MM.1S (cell line): ENCODE measurements at regions not wholly inside any gene's neighbourhood (a gene's known extent, or its start where the extent isn't known, plus 50 kb on each side); places are given as distances from the start of the nearest gene placed in this dataset.

Source experiments
- DNase-seq: peaks from one replicate; pipeline ENCODE4 v3.0.0-alpha.2; 2015
- H2AFZ ChIP-seq: fragments of 300-600 bp; sonication (generic); 2 replicates; pipeline ENCODE4 v1.6.0; 2016; ENCODE audit warnings: antibody characterized with exemption, low read length
- H3F3A ChIP-seq: fragments of 300-600 bp; sonication (generic); 2 replicates; pipeline ENCODE4 v1.6.1; 2016; ENCODE audit warnings: mild to moderate bottlenecking, antibody characterized with exemption, low read length, moderate library complexity, mixed read lengths; ENCODE audit not compliant: insufficient read depth
- H3K27ac ChIP-seq: fragments of 300-600 bp; sonication (generic); 2 replicates; pipeline ENCODE4 v1.5.1; 2016; ENCODE audit warnings: mild to moderate bottlenecking, low read length
- H3K27me3 ChIP-seq: fragments of 300-600 bp; sonication (generic); replicated peaks from 2 replicates; pipeline ENCODE4 v1.6.0; 2016; ENCODE audit warnings: low read length; ENCODE audit not compliant: insufficient read depth
- H3K36me3 ChIP-seq: fragments of 300-600 bp; sonication (generic); replicated peaks from 2 replicates; pipeline ENCODE4 v1.6.1; 2016; ENCODE audit warnings: mild to moderate bottlenecking, low read length, mixed read lengths; ENCODE audit not compliant: insufficient read depth
- H3K4me1 ChIP-seq: fragments of 300-600 bp; sonication (generic); 2 replicates; pipeline ENCODE4 v1.6.1; 2016; ENCODE audit warnings: low read length, mixed read lengths
- H3K4me2 ChIP-seq: fragments of 300-600 bp; sonication (generic); 2 replicates; pipeline ENCODE4 v1.6.0; 2016; ENCODE audit warnings: low read depth, low read length
- H3K4me3 ChIP-seq: fragments of 300-600 bp; sonication (generic); 2 replicates; pipeline ENCODE4 v1.5.1; 2016; ENCODE audit warnings: low read length, mixed read lengths
- H3K79me2 ChIP-seq: fragments of 300-600 bp; sonication (generic); 2 replicates; pipeline ENCODE4 v1.6.1; 2016; ENCODE audit warnings: mixed run types, low read length, mixed read lengths
- H3K9ac ChIP-seq: fragments of 300-600 bp; sonication (generic); 2 replicates; pipeline ENCODE4 v1.6.1; 2016; ENCODE audit warnings: low read length, mixed read lengths
- H3K9me2 ChIP-seq: fragments of 300-600 bp; sonication (generic); replicated peaks from 2 replicates; pipeline ENCODE4 v1.6.1; 2016; ENCODE audit warnings: mild to moderate bottlenecking, low read length, mixed read lengths; ENCODE audit not compliant: insufficient read depth
- H3K9me3 ChIP-seq: fragments of 300-600 bp; sonication (generic); replicated peaks from 2 replicates; pipeline ENCODE4 v1.6.1; 2016; ENCODE audit warnings: mild to moderate bottlenecking, low read length, mixed read lengths; ENCODE audit not compliant: insufficient read depth
- H4K20me1 ChIP-seq: fragments of 300-600 bp; sonication (generic); 2 replicates; pipeline ENCODE4 v1.6.1; 2016; ENCODE audit warnings: mild to moderate bottlenecking, low read length, moderate library complexity, mixed read lengths; ENCODE audit not compliant: insufficient read depth
- EZH2 ChIP-seq: fragments of 300-600 bp; sonication (generic); optimal IDR thresholded peaks from 2 replicates; pipeline ENCODE3; 2017; ENCODE audit warnings: low read depth, mild to moderate bottlenecking, antibody characterized with exemption, low read length, mixed read lengths
- EZH2phosphoT487 ChIP-seq: fragments of 300-600 bp; sonication (generic); IDR thresholded peaks from 2 replicates; pipeline ENCODE4 v1.6.1; 2018; ENCODE audit warnings: antibody characterized with exemption, low read length
- TF ChIP-seq, protein P1 (sequence below): fragments of 300-600 bp; sonication (generic); IDR thresholded peaks from 2 replicates; pipeline ENCODE4 v1.5.1; 2016; ENCODE audit warnings: antibody characterized with exemption, low read length, mixed read lengths

GRCh38 chr5:96194593-96194992, 232.9 kb upstream of the ELL2 start:
- no peak for DNase-seq
- Histone ChIP-seq H3K9me2 (no peaks in the 10 kb centered on the region), H3K9ac (no peak overlapping the region), H3F3A (no peaks in the 10 kb centered on the region), H3K27me3 (no peaks in the 10 kb centered on the region), H2AFZ (no peak overlapping the region), H3K36me3 (no peaks in the 10 kb centered on the region), H3K4me3 (no peak overlapping the region), H3K9me3 (no peaks in the 10 kb centered on the region), H3K4me2 (no peak overlapping the region), H3K4me1 (no peaks in the 10 kb centered on the region), H4K20me1 (no peaks in the 10 kb centered on the region), H3K79me2 (no peaks in the 10 kb centered on the region), H3K27ac (no peak overlapping the region)
- no peak for TF ChIP-seq EZH2phosphoT487

- Histone ChIP-seq H3K36me3 (no peaks in the 10 kb centered on the region), H3K9me2 (no peaks in the 10 kb centered on the region), H4K20me1 (no peaks in the 10 kb centered on the region), H3K9ac (no peak overlapping the region), H3K27ac (no peak overlapping the region), H2AFZ (no peak overlapping the region), H3K27me3 (no peaks in the 10 kb centered on the region), H3K4me2 (no peak overlapping the region), H3K9me3 (no peaks in the 10 kb centered on the region), H3F3A (no peaks in the 10 kb centered on the region), H3K4me1 (no peaks in the 10 kb centered on the region), H3K4me3 (no peak overlapping the region), H3K79me2 (no peaks in the 10 kb centered on the region)
- DNase-seq = no peak
- TF ChIP-seq, protein P1, sequence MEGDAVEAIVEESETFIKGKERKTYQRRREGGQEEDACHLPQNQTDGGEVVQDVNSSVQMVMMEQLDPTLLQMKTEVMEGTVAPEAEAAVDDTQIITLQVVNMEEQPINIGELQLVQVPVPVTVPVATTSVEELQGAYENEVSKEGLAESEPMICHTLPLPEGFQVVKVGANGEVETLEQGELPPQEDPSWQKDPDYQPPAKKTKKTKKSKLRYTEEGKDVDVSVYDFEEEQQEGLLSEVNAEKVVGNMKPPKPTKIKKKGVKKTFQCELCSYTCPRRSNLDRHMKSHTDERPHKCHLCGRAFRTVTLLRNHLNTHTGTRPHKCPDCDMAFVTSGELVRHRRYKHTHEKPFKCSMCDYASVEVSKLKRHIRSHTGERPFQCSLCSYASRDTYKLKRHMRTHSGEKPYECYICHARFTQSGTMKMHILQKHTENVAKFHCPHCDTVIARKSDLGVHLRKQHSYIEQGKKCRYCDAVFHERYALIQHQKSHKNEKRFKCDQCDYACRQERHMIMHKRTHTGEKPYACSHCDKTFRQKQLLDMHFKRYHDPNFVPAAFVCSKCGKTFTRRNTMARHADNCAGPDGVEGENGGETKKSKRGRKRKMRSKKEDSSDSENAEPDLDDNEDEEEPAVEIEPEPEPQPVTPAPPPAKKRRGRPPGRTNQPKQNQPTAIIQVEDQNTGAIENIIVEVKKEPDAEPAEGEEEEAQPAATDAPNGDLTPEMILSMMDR = no peak
- TF ChIP-seq EZH2phosphoT487 (no peak), EZH2 (no peak)
These were observed 232.3 kb upstream of the ELL2 start for GRCh38 chr5:96193946-96194345.

DNA sequence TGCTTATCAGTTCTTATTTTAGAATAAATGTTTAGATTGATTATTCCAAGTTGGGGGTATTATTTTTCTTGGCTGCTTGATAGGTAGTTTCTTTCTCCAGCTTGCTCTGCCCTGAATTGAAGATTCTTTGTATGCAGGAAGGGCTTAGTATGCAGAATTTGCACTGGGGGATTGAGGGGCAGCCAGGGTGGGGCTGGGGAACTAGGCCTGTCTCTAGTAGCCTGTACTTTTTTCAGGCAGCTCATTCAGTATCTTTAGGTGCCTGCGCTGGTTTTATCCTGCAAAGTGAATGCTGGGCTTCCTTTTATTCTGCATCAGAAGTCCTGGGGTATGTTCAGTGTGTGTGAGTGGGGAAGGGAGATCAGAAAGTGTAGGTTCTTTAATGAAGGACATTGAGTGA, 228.3 kb upstream of the ELL2 start:
- H3K36me3 ChIP-seq = no peaks in the 10 kb centered on the region
- no peaks in the 10 kb centered on the region for H3K79me2 ChIP-seq
- DNase-seq = no peak
- no peak overlapping the region for H2AFZ ChIP-seq
- no peak overlapping the region for H3K9ac ChIP-seq
- no peak overlapping the region for H3K4me2 ChIP-seq
- H3K4me3 ChIP-seq = no peak overlapping the region
- H4K20me1 ChIP-seq = no peaks in the 10 kb centered on the region
- H3K4me1 ChIP-seq = no peaks in the 10 kb centered on the region
- H3K9me2 ChIP-seq = no peaks in the 10 kb centered on the region
- no peaks in the 10 kb centered on the region for H3F3A ChIP-seq
- H3K9me3 ChIP-seq = no peaks in the 10 kb centered on the region
- H3K27ac ChIP-seq = no peak overlapping the region
- no peaks in the 10 kb centered on the region for H3K27me3 ChIP-seq
- TF ChIP-seq EZH2phosphoT487 (no peak), EZH2 (no peak)
- TF ChIP-seq, protein P1 = no peak

DNA sequence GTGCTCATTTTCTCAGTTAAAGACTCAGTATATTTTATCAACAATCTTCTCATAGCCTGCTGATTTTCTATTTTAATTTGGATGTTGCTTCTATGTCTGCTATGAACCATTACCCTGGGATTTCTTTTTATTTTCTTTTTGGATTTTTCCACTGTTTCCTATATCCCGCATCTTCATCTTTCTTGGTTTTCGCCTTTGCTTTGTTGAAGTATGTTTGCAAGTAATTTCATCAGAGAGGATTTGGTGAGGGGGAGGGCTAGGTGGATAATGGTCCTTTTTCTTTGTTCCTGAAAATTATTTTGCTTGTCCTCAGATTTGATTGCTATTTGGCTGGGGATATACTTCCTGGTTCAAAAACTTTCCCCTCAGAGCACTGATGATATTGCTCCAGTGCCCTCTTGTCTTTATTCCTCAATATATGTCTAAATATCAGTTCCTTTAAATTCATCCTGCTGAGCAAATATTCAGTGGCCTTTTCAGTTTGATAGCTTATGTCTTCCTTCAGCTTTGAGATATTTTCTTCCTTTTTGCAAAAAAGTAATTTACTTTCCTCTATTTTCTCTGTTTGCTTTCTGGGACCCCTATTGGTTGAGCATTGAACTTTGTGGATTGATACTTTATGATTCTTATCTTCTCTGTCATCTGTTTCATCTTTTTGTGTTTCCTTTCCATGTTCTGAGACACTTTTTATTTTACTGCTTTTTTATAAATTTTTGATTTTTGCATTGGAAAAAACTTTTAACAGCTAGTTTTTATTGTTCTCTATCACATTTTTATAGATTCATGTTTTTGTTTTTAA, 227.6 kb upstream of the ELL2 start:
- Histone ChIP-seq H3F3A (no peaks in the 10 kb centered on the region), H2AFZ (no peak overlapping the region), H3K27me3 (no peaks in the 10 kb centered on the region), H3K4me2 (no peak overlapping the region), H4K20me1 (no peaks in the 10 kb centered on the region), H3K4me3 (no peak overlapping the region), H3K4me1 (no peaks in the 10 kb centered on the region), H3K9me2 (no peaks in the 10 kb centered on the region), H3K9me3 (no peaks in the 10 kb centered on the region), H3K9ac (no peak overlapping the region), H3K27ac (no peak overlapping the region), H3K79me2 (no peaks in the 10 kb centered on the region), H3K36me3 (no peaks in the 10 kb centered on the region)
- DNase-seq = no peak
- TF ChIP-seq EZH2phosphoT487 (no peak), EZH2 (no peak)
- TF ChIP-seq, protein P1 = no peak
